ENCODE measurements at regions not wholly inside any gene's neighbourhood (a gene's known extent, or its start where the extent isn't known, plus 50 kb on each side); places are given as distances from the start of the nearest gene placed in this dataset.

GRCh38 chr11:129266536-129266935, 74.4 kb upstream of the ARHGAP32 start:
- DNase-seq (ENCODE audit: low read depth), result no peak

DNA sequence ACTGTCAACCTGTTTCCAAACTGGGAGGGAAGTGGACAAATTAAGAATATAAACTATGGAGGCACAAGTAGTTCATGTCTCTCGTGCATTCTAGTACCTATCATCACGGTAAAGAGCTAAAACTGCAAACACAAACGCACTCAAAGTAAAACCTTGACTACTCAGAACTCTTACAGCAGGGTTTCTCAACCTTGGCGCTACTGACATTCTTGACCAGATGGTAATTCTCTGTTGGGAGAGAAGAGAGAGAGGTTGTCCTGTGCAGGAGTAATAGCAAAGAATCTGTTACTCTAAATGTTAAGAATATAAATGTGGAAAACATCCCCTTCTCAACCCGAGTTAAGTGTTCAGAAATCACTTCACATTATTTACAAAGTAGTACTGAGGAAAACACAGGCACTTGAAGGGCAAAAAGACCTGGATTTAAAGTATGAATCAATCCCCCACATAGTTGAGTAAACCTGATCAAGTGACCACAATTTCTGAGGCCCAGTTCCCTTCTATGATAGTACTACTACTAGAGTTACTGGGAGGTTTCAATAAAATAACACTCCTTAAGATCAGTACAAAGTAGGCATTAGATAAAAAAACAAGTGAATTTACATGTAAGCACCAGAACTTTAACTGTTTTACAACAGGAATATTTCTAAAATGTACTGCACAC, 73.1 kb upstream of the ARHGAP32 start:
- DNase-seq (ENCODE audit: low read depth), result no peak

DNA sequence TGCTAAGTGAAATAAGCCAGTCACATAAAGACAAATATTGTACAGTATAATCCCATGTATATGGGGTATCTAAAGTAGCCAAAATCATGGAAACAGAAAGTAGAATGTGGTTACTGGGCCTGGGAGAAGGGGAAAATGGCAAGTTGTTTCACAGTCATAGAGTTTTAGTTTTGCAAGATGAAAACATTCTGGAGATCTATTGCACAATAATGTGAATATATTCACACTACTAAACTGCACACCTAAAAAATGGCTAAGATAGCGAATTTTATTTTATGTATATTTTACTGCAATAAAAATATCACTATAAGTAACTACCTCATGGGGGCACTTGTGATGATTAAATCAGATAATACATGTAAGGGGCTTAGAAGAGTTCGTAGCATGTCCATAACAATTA, 72.0 kb upstream of the ARHGAP32 start:
- no peak for DNase-seq (ENCODE audit: low read depth)

- no peak for DNase-seq (ENCODE audit: low read depth)
Measured at GRCh38 chr11:129260750-129261149, 68.6 kb upstream of the ARHGAP32 start.

GRCh38 chr11:129259931-129260348, 67.8 kb upstream of the ARHGAP32 start:
- no peak for DNase-seq (ENCODE audit: low read depth)

GRCh38 chr11:129258205-129258604, 66.1 kb upstream of the ARHGAP32 start:
- no peak for DNase-seq (ENCODE audit: low read depth)

DNA sequence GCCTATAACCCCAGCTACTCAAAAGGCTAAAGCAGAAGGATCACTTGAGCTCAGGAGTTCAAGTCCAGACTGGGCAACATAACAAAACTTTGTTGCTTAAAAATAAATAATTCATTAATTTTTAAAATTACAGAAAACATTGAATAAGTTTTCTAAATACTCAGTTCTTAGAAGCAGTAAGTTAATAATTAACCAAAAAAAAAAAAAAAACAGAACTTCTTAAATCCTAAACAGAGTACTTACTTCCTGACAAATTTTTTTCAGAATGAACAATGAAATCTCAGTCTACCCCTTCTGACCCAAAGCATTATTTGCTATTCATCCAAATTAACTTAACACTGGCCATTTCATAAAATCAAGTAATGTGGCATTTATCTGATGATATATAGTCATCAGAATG, 65.4 kb upstream of the ARHGAP32 start:
- DNase-seq (ENCODE audit: low read depth), result no peak

DNA sequence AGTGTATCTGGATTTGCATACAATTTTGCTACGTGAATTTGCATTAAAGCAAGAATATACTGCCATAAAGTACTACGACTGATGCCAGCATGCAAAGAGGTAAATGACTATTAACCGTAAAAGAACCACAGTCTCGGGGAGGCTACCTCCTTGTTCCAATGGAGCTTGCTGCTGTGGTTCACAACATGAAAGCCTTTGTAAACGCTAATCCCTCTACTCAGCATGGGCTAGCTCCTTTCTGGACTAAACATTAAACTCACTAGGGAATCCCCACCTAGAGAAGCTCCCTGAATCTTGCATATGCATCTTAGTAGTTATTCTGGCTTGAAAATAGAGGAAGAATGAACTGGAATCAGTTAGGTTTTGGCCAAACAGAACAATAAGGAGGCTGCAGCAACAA, 60.5 kb upstream of the ARHGAP32 start:
- no peak for DNase-seq (ENCODE audit: low read depth)

GRCh38 chr11:129251067-129251466, 58.9 kb upstream of the ARHGAP32 start:
- no peak for DNase-seq (ENCODE audit: low read depth)

DNA sequence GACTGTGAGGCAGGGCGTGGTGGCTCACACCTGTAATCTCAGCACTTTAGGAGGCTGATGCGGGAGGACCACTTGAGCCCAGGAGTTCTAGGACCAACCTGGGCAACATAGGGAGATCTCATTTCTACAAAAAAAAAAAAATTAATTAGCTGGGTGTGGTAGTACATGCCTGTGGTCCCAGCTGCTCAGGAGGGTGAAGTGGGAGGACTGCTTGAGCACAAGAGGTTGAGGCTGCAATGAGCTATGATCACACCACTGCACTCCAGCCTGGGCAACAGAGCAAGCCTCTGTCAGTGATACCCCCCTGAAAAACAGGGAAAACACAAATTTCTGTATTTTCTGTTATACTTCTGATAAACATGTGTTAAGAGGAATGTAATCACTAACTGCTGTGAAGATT, 57.8 kb upstream of the ARHGAP32 start:
- no peak for DNase-seq (ENCODE audit: low read depth)

DNA sequence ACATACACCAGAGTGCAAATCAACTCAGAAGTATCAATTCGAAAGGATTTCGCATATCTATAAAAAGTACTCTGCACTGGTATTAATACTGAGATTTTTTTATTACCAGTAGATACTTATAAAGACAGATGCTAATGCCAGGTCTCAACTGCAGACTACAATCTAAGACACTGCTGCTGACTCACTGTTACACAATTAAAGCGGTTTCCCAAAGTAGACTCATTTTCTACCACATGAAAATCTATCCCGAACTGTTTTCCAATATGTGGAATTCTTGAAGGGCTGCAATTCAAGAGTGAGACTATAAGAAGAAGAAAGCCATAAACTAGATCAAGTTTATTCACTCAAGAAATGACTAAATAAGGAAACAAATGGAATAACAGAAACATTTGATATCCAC, 57.2 kb upstream of the ARHGAP32 start:
- DNase-seq (ENCODE audit: low read depth), result no peak

DNA sequence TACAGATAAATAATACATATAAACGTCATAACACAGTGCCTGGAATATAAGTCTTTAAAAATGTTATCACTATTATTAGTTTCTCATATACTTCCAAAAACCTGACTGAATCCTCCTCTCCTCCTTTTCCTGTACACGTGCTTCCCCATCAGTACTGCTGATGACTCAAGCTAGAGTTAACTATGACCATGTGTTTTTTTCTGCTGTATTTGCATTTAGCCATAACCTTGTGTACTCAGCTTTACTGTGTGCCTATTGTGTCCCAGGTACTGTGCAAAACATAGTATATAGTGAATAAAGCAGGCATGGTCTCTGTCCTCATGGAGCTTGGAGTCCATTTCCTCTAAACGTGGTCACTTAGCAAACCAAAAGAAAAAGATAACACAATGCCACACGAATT, 56.5 kb upstream of the ARHGAP32 start:
- DNase-seq (ENCODE audit: low read depth), result no peak

GRCh38 chr11:129247135-129247534, 55.0 kb upstream of the ARHGAP32 start:
- DNase-seq (ENCODE audit: low read depth), result no peak

DNA sequence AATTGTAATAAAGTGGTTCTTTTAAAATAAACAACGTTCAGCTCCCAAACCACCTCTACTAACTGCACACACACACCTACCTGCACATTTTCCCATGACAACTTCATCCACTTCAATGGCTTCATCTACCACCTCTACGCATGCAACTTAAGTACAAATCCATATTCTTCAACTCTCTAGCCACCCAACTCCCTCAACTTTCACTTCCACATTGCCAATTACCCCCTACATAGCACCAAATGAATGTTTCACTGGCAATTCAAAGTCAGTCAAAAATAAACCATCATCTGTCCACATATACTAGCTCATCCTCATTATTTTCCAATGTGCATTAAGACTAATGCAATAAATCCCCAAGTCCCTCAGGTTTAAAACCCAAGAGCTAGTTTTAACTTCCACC, 50.7 kb upstream of the ARHGAP32 start:
- no peak for DNase-seq (ENCODE audit: low read depth)

Data from forelimb muscle (tissue), 1 donor.